DMS153 treated with DMSO at 0.1 percent for 48 hours (cell line): ENCODE measurements at regions not wholly inside any gene's neighbourhood (a gene's known extent, or its start where the extent isn't known, plus 50 kb on each side); places are given as distances from the start of the nearest gene placed in this dataset.

Experiments used
- DNase-seq: peaks from one replicate; lab custom pipeline; 2025; ENCODE audit not compliant: unreplicated experiment; lab: John Stamatoyannopoulos, UW

GRCh38 chr11:15723966-15724365, 609.2 kb downstream of the INSC start:
- DNase-seq, result no peak

- no peak for DNase-seq
Observed at GRCh38 chr11:15724601-15725000, 609.9 kb downstream of the INSC start.

GRCh38 chr11:15725246-15725645, 610.5 kb downstream of the INSC start:
- DNase-seq, result no peak

- no peak for DNase-seq
Observed at GRCh38 chr11:15726221-15726746, 611.6 kb downstream of the INSC start.

GRCh38 chr11:15726893-15727519, 612.3 kb downstream of the INSC start:
- no peak for DNase-seq

GRCh38 chr11:15727520-15727914, 612.8 kb downstream of the INSC start:
- no peak for DNase-seq

- DNase-seq, result no peak
Observed at GRCh38 chr11:15728207-15728606, 613.5 kb downstream of the INSC start.

GRCh38 chr11:15730263-15730994, 615.7 kb downstream of the INSC start:
- DNase-seq, result no peak

GRCh38 chr11:15730995-15731385, 616.3 kb downstream of the INSC start:
- no peak for DNase-seq

- no peak for DNase-seq
Observed at GRCh38 chr11:15735706-15736105, 620.6 kb downstream of the SOX6 start.

GRCh38 chr11:15737320-15737719, 619.0 kb downstream of the SOX6 start:
- no peak for DNase-seq

- no peak for DNase-seq
Observed at GRCh38 chr11:15738931-15739330, 617.4 kb downstream of the SOX6 start.

- DNase-seq, result peak; percentile 93
Observed at GRCh38 chr11:15742626-15743519, 613.5 kb downstream of the SOX6 start.

GRCh38 chr11:15744693-15745092, 611.7 kb downstream of the SOX6 start:
- DNase-seq, result no peak

- DNase-seq, result no peak
Observed at GRCh38 chr11:15745266-15745665, 611.1 kb downstream of the SOX6 start.

GRCh38 chr11:15747671-15748070, 608.7 kb downstream of the SOX6 start:
- DNase-seq, result no peak

GRCh38 chr11:15748132-15748531, 608.2 kb downstream of the SOX6 start:
- DNase-seq, result no peak

GRCh38 chr11:15748741-15749140, 607.6 kb downstream of the SOX6 start:
- DNase-seq, result no peak

- DNase-seq, result peak; percentile 97
Observed at GRCh38 chr11:15750535-15751308, 605.6 kb downstream of the SOX6 start.

- DNase-seq, result no peak
Observed at GRCh38 chr11:15754221-15754620, 602.1 kb downstream of the SOX6 start.
